GM03348 (cell line): ENCODE measurements at regions not wholly inside any gene's neighbourhood (a gene's known extent, or its start where the extent isn't known, plus 50 kb on each side); places are given as distances from the start of the nearest gene placed in this dataset.

Experiments
- DNase-seq: peaks from one replicate; pipeline ENCODE4 v3.0.0; 2012; ENCODE audit warnings: low spot score

DNA sequence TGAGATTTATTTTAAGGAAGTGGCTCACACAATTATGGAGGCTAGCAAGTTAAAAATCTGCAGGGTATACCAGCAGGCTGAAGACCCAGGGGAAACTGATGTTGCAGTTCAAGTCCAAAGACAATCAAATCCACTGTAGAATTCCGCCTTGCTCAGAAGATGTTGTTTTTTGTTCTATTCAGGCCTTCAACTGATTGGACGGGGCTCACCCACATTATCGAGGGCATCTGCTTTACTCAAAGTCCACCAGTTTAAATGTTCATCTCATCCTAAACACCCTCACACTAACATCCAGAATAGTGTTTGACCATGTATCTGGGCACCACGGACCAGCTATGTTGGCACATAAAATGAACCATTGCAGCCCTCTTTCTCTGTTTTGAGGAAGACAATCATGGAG, 211.2 kb upstream of the GPR26 start:
- DNase-seq, result no peak

DNA sequence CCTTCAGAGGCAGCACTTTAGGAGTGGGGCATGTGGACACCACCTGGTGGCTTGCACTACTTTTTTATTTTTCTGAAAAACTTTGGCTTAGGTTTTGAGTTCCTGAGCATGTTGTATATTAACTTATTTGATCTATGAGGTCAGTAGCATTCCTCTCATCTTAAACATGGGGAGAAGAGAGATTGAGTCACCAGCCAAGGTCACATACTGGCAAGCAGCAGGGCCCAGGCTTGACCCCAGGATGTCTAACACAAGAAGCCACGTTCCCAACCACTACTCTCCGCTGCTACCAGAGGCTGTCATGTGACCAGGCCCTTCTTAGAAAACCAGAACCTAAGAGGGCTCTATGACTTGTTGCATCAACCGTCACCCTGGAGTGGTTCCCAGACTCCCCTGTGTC, 210.3 kb upstream of the GPR26 start:
- DNase-seq, result no peak

DNA sequence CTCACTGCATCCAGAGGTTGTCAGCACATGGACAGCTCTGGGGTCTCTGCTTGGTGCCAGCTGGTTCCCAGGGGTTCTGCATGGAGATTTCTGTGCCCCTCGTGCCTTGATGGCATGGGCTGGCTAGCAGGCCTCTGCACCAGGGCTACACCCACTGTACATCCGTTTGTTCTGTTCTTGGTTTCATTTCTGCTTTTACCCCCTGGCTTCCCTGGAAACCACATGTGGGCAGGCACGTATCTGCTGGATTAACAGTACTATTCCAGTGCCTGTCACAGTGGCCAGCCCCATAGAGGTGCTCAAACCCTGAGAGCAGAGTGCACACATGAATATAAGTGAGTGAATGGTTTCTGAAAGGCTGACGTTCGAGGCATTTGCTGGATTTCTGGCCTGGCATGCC, 207.2 kb upstream of the GPR26 start:
- DNase-seq, result no peak

DNA sequence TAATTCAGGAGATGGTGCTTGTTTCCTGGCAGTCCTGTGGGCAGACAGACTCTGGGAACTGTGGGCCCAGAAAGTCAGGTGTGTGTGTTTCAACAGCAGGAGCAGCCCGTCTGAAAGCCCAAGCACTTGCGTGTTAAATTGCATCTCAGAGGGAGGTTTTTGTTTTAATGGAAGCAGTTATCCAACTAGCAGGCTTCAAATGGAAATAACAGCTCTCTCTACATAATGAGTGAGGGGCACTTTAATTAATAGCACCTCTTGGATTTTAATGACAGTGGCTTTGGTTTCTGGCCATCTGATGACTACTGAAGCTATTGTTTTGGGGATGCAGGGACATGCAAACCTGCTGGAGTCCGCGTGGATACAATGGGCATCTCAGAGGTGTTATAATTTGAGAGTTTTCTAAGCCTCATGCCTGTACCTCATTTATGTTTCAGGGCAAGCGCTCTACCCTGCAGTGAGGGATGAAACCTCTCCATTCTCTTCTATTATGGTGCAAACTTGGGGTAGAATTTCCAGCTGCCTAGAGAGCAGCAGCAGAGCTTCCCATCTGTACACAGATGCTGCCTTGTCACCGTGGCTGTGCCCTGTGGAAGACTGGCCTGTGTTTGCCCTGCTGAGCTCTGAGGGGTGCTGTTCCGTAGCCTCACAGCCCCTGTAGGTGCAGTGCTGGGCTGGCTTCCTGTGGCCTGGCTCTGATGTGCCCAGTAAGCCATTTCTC, 206.6 kb upstream of the GPR26 start:
- DNase-seq, result no peak

DNA sequence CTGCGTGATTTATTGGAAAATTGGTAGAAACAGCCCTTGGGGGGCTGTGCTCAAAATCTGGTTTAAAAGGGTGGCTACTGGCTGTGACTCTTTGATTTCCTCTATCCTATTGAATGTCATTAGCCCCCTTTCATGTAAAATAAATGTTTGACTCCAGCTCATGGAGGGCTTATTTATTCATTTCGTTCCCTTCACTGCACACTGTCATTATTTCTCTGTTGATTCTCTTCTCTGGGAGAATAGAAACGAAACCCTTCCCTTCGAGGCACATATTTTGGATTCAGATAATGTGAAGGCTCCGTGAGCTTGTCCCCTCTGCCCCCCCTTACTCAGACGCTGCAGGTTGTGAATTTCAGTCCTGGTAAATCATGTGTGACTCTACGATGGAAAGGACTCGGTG, 203.9 kb upstream of the GPR26 start:
- no peak for DNase-seq

DNA sequence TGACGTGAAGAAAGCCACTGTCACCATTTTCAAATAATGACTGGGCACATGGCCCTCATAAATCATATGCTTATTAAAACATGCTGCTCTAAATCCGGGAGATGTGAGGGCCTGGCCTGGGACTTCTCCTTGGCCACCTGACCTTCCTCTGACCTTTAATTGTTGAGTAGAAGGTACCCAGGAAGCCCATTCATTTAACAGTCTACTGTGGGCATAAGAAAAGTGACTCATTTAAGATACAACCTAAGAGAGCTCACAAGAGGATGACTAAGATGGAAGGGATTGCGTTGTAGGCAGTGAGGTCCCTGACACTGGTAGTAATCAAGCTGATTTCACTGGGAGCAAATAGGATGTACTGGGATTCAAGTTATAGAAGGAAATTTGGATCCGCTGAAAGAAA, 203.4 kb upstream of the GPR26 start:
- no peak for DNase-seq

DNA sequence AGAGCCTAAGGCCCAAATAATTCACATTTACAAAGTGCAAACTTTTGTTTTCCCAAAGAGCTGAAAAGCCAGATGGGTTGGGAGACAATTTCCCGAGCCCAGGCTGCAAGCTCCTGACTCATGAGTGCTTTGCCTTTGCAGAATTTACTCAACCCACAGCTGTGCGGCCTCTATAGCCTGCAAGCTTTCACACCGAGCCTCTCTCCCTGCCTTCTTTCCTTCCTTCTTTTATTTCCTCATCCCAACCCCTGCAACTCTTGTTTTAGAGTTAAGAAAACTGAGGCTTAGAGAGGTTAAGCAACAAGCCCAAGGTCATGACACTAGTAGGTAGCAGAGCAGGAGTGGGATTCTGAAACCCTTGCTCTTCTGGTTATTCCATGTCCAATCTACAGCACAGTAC, 203.0 kb upstream of the GPR26 start:
- no peak for DNase-seq

DNA sequence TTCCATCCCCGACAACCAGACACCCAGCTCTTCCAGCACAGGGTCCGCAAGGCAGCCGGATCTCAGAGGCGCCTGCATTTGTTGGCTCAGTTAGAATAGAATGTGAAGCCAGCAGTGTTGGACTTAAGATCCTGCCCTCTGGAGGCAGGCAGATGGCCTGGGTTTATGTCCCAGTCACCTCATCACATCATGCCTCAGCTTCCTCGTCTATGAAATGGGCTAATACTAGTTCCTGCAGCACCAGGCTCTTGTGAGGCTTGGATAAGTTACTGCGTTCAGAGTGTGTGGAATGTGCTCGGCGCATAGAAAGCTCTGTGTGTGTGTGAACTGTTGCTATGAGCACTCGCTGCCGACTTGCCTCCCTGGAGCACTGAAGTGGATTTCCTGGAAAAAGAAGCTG, 202.5 kb upstream of the GPR26 start:
- no peak for DNase-seq

DNA sequence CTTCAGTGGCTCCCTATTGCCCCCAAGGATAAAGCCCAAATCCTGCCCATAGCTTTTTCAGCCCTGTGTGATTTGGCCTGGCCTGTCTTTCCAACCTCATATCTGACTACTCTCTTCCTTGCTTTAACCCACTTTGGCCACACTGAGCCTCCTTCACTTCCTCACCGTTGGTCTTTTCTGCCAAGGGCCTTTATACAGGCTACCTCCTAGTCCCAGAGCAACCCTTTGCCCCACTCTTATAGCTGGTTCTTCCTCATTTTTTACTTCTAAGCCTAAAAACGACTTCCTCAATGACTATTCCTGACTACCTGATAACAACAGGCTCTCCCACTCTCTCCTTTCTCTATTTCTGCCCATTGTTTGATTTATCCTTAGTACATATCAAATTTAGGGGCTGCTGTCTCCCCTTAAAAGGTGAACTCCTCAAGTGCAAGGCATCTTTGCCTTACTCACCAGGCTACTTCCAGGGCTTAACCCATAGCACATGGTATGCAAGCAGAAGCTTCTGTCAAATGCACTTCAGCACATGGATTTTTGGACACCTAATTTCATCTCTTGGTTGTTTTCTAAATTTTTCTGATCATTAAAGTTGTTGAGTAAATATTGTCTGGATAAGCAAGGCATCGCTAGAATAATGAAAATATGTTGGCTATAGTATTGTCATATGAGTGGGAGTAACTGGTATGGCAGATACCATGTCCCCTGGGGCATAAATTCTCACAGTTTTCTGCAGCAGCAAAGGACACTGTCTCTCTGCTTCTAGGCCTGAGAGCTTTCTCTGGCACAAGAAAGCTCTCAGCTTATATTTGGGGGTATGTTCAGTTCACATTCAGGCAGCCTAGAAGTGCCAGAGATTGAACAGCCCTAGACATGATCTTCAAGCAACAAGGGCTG, 201.5 kb upstream of the GPR26 start:
- no peak for DNase-seq

DNA sequence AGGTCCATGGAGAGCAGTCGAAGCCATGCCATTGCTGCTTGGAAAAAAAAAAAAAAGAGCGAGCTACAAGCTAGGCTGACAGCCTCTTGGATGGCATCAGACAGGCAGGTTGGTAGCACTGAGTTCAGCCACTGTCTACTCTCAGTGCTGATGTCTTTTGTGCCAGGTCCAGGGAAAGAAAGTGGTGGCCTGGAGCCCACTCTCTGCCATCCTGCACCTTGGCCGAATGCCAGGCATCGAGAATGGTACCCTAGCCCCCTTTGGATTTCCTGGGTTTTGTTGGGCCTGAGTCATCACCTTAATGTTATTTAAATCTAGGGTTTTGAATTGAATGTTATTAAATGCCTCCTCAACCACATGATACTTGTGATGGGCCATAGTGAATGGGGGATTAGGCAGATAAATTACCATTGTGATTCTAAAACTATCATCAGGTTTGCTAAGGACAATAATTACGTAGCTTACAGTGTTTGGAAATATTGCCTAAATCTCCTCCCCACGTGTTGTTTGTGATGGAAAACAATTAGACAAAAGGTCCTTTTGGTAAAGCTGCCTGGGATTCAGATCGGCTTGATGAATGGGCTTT, 195.7 kb upstream of the GPR26 start:
- DNase-seq, result no peak

DNA sequence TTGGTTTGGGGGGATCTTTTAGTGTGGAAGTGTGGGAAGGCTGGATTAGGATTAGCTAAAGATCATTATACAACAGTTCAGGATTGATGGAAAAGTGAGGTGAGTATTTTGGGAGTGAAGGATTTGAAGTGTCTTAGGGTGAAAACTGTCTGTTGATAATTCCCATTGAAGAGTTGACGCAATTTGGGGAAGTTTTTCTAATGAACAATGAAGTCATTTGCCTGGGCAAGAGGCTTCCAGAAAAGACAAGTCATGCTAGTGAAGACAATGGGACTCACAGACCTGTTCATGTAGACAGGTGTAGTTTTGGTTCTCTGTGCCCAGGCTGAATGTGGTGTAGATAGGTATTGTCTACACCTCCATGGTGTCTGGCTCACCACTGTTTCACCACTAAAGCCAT, 194.3 kb upstream of the GPR26 start:
- DNase-seq, result no peak

DNA sequence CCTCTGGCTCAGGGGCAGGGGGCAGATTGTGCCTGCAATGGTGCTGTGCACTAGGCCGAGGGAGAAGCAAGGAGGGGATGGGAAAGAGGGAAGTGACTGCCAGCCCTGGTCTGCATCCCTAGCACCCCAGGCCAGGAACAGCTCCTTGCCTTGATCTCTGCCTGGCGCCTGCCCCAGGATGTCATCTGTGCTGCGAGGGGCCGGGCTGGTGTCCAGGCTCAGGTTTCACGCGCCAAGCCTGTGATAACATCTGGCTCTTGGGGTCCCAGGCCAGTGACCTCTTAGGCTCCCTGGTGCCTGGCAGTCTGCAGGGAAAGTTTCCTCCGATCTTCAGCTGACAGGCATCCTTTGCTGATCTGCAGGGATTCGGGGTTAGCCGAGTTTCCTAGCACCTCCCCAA, 193.5 kb upstream of the GPR26 start:
- DNase-seq, result no peak

DNA sequence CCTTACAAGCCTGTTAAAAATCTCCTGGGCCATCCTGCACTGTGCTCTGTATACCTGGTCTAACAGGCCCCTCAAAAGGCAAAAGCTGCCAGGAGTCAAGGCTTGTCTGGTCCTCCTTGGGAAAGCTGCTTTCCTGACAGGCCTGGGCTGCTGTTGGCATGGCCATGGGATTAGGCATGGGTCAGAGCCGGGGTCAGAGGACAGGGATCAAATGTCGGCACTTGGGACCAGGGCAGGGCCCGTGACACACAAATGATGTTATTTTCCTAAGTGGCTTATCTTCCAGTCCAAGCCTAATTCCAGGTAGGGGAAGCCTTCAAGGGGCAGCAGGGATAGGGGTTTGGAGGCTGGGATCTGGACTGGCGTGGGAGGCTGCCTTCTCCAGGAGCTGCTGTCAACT, 191.5 kb upstream of the GPR26 start:
- DNase-seq, result no peak

DNA sequence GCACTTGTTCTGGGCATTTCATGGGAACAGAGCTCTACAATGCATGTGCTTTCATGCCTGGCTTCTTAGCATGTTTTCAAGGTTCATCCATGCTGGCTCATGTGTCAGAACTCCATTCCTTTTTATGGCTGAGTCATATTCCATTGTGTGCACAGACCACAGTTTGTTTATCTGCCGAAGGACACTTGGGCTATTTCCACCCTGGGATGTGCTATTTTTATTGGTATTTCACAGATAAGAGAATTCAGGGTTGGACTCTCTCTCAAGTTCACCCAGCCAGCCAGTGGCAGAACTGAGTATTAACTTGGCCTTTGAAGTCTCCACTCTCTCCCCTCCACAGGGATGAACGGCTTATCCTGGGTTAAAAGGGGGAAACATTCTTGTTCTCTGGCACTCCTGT, 190.7 kb upstream of the GPR26 start:
- DNase-seq, result no peak

DNA sequence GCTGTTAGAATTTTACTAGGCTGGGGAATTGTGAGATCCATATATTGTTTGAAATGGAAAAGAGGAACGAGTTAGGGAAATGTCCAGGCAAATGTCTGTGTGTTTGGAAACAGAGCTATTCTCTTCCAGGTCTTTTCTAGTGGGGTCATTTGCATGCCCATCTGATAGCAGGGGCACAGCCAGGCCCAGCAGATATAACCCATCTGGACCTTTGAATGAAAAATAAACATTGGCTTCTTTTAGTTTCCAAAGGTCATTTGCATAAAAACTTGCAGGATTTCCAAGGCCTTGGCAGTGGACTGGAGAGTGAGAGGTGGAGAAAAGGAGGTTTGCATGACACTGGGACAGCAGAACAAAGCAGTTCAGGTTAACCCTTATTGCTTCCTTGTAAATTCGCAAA, 188.0 kb upstream of the GPR26 start:
- no peak for DNase-seq

DNA sequence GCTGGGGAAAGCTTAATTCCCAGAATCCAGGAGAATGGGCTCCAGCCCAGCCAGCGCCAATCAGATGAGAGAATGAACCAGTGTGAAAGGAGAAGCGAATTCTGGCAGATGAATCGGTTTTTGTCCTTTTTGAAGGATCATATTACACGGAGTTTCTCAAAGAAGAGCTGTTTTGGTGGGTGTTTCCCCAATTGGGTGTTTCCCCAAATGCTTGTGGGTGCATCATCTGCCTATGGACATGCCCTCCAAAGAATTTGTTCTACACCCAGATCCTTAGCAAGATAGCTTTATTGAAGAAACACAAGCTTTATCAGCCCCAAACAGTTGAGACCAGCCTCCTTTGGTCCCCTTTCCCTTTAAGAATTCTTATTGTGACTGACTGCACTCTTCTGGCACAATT, 186.5 kb upstream of the GPR26 start:
- no peak for DNase-seq

DNA sequence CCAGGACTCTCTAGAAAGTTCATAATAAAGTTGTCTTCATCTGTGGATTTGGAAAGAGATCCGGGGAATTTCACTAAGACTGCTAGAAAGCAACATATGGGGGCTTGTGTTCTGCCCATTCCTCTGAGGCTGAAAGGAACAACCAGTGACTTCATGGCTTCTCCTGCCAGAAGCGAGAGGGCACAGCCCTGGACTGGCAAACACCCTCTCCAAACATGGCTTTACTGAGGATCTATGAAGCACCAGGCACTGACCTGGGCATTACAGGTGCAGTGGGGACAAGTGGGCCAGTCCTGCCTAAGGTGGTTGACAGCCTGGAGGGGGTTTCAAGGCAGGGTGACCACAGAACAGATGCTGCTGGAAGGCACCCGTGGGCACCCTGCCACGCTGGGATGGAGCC, 185.8 kb upstream of the GPR26 start:
- no peak for DNase-seq

DNA sequence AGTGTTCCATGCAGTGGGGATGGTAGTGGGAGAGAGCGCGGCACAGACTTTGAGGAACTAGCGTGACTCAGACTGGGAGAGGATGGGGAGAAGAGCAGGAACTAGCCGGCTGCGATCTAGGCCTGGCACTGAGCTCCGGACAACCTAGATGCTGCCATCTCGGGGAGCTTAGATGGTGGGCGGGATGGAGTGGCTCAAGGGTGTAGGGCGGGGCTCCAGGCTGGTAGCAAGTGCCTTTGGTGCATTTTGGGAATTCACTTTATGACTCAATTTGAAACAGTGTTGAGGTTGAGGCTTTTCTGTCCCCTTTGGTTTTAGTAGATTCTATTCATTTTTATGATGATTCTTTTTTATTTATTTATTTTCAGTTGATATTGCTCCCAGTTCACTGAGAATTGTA, 185.3 kb upstream of the GPR26 start:
- no peak for DNase-seq

DNA sequence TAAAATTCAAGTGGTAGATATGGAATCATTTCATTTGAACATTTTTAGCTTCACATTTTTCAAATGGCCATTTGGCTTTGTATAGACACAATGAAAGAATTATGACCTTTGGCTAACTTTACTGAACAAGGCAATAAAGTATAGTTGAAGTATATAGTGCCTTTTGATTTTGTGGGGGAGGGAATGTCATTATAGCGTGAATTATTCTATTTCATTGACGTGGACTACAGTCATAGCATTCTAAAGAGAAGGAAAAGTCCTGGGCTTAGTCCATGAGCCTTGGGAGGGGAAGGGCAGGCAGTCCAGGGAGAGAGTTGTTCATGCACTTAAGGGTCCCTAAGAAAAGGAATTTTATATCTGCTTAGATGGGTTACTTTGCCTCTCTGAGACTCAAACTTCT, 181.4 kb upstream of the GPR26 start:
- DNase-seq, result no peak

DNA sequence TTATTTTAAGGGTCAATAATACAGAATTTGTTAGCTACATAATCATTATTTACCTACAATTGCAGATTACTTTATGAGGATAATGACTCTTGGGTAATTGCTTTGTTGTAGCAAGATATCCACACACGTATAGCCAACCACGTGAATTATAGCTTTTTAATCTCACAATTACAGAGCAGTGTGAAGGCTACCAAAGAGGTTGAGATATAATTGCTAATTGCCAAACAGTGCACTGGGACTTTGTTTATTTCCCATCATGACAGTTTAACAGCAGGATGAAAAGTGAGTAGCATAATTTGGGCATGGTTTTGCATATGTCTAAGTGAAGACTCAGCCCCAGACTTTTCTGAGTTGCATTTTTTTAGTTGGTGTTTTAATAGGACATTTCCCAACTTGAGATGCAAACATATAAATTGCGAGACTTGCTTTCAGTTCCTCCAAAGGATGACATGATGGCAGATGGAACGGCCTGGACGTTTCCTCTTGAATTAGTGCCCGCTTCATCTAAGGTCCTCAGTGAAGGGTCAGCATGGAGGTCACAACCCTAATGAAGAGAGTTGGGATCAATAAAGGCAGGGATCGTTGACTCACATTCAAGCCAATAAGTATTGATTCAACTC, 180.7 kb upstream of the GPR26 start:
- DNase-seq, result no peak

DNA sequence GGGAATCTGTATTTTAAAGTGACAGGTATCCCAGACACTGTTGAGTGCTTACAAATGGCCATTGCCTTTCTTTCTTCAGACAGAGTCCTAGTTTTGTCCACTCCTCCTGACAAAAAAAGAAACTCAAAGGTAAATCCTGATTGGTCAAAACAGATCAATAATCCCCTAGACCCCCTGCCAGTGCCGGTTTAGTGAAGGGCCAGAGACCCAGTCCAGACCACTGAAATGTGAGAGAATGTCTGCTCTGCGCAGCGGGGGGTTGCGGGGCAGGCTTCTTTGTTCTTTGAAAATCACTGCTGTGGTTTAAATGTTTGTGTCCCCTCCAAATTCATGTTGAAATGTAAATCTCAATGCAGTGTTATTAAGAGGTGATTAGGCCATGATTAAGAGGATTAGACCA, 177.7 kb upstream of the GPR26 start:
- DNase-seq, result no peak

DNA sequence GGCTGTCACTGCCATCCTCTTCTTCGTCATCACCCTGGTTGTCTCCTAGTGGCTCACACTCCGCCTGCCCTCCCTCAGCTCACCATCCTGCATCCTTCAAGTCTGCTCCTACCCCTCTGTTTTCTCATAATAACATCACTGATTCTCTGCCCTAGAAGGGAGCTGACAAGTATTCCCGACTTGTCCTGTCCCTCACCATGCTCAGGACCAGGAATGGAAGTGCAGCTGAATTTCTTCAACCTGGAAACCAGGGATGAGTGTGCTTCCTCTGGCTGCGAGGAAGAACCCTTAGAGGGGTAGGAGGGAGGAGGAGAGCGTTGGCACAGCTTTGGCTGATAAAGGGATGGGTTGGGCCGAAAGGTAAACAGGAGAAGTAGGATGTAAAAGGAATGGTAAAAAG, 174.8 kb upstream of the GPR26 start:
- no peak for DNase-seq

DNA sequence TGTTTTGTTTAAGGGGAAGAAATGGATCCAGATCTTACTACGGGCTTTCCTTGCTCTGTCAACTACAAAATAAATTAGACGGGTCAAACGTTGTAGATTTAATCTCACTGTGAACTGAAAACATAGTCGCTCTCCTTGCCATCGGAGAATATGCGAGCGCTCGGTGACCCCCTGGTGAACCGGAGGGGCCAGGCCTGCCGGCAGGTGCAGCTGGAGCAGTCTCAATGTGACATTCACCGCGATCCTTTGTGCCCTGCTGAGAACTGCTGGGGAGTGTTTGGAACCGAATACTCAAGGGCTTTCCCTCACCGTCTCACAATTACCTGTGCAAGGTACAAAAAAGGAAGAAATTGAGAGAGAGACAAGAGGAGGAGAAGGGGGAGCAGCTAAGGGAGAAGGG, 174.1 kb upstream of the GPR26 start:
- no peak for DNase-seq
